HCT116 (cell line): ENCODE measurements at regions not wholly inside any gene's neighbourhood (a gene's known extent, or its start where the extent isn't known, plus 50 kb on each side); places are given as distances from the start of the nearest gene placed in this dataset.

Experiments used
- ATAC-seq: fragments of 200-7000 bp; cut with Tn5 transposase; 2 replicates; pipeline ENCODE4 v1.9.1; 2020; ENCODE audit warnings: mild to moderate bottlenecking, moderate library complexity
- BruUV-seq: library from RNA; stranded (reverse); fragments of 400-500 nt; replicated peaks from 2 replicates; lab custom pipeline; 2021; lab: Mats Ljungman, UMichigan
- CTCF ChIA-PET: fragments of 300-600 bp; sonication (Branson Sonifier 250); formaldehyde crosslinking; loops from one replicate; lab custom pipeline; 2021; ENCODE audit warnings: antibody characterized with exemption; lab: Charles Lee
- POLR2A ChIA-PET: fragments of 300-600, 350-600 bp; sonication (Branson Sonifier 250); formaldehyde crosslinking; loops from one replicate; lab custom pipeline; 2021; ENCODE audit warnings: antibody characterized with exemption; lab: Charles Lee
- RAD21 ChIA-PET, 2 experiments: fragments of 300-600 bp; sonication (Branson Sonifier 250); formaldehyde crosslinking; loops; one replicate each; lab custom pipeline; 2023; ENCODE audit warnings: low total read pairs in 2 of 2; ENCODE audit not compliant: uncharacterized antibody in 2 of 2, unreplicated experiment in 2 of 2, low non-redundant PET in 1 of 2; lab: Charles Lee
- DNase-seq: peaks from one replicate; pipeline ENCODE4 v3.0.0-alpha.2; 2010; ENCODE audit warnings: low read depth, low spot score
- H2AFZ ChIP-seq: fragments of 200-600 bp; shearing (Covaris generic), sonication (generic); 2 replicates; pipeline ENCODE4 v1.6.1; 2017; ENCODE audit warnings: low read depth, mixed run types, mixed read lengths, antibody characterized with exemption, low read length; ENCODE audit not compliant: poor library complexity, severe bottlenecking
- H3K27ac ChIP-seq: 2 replicates; pipeline ENCODE4 v1.5.1; 2012; ENCODE audit warnings: low read depth, low read length
- H3K27me3 ChIP-seq: fragments of 200-600 bp; sonication (generic); 2 replicates; pipeline ENCODE4 v1.6.1; 2016; ENCODE audit warnings: mixed run types, low read length, mixed read lengths; ENCODE audit not compliant: insufficient read depth
- H3K36me3 ChIP-seq, 2 experiments: fragments of 200-500 bp in 1 of 2; fragments of 200-600 bp in 1 of 2; sonication (Bioruptor generic) in 1 of 2; sonication (generic) in 1 of 2; 2 replicates each; pipeline versions ENCODE4 v1.5.1 to v1.6.1; 2014 to 2016; ENCODE audit warnings: low read length in 2 of 2, inconsistent platforms in 1 of 2, mixed read lengths in 1 of 2, mixed run types in 1 of 2; ENCODE audit not compliant: insufficient read depth in 2 of 2, control insufficient read depth in 1 of 2
- H3K4me1 ChIP-seq, 2 experiments: fragments of 200-600 bp in 1 of 2; sonication (generic) in 1 of 2; 2 replicates each; pipeline versions ENCODE4 v1.5.1 to v1.6.1; 2012 to 2017; ENCODE audit warnings: low read length in 2 of 2, inconsistent platforms in 1 of 2, mild to moderate bottlenecking in 1 of 2, mixed read lengths in 1 of 2, mixed run types in 1 of 2, moderate library complexity in 1 of 2; ENCODE audit not compliant: insufficient read depth in 2 of 2, control insufficient read depth in 1 of 2
- H3K4me2 ChIP-seq: fragments of 200-600 bp; sonication (generic); 2 replicates; pipeline ENCODE4 v1.6.1; 2017; ENCODE audit warnings: mixed run types, low read length, mixed read lengths
- H3K4me3 ChIP-seq, 2 experiments: fragments of 200-600 bp in 1 of 2; sonication (generic) in 1 of 2; replicated peaks in 1 of 2; 2 replicates each; pipeline ENCODE4 v1.5.1; 2011 to 2016; ENCODE audit warnings: low read length in 2 of 2, control low read depth in 1 of 2, low read depth in 1 of 2, mild to moderate bottlenecking in 1 of 2, mixed read lengths in 1 of 2, mixed run types in 1 of 2
- H3K79me2 ChIP-seq: fragments of 200-600 bp; sonication (generic); 2 replicates; pipeline ENCODE4 v1.6.1; 2017; ENCODE audit warnings: mild to moderate bottlenecking, mixed run types, low read length, moderate library complexity, mixed read lengths; ENCODE audit not compliant: insufficient read depth
- H3K9ac ChIP-seq: fragments of 200-600 bp; sonication (generic); 2 replicates; pipeline ENCODE4 v1.6.1; 2016; ENCODE audit warnings: low read length, mixed read lengths
- H3K9me2 ChIP-seq: fragments of 200-600 bp; sonication (generic), shearing (Covaris generic); 2 replicates; pipeline ENCODE4 v1.6.1; 2017; ENCODE audit warnings: mixed run types, mild to moderate bottlenecking, moderate library complexity; ENCODE audit not compliant: insufficient read depth
- H3K9me3 ChIP-seq, 2 experiments: fragments of 200-500 bp in 1 of 2; fragments of 200-600 bp in 1 of 2; sonication (Bioruptor generic) in 1 of 2; sonication (generic) in 1 of 2; 2 replicates each; pipeline ENCODE4 v1.6.1; 2014 to 2017; ENCODE audit warnings: low read length in 2 of 2, mixed read lengths in 2 of 2, inconsistent platforms in 1 of 2, low read depth in 1 of 2, mild to moderate bottlenecking in 1 of 2, mixed run types in 1 of 2, moderate library complexity in 1 of 2; ENCODE audit not compliant: control insufficient read depth in 1 of 2, insufficient read depth in 1 of 2
- H4K20me1 ChIP-seq: fragments of 200-600 bp; sonication (generic), shearing (Covaris generic); 2 replicates; pipeline ENCODE4 v1.6.1; 2017; ENCODE audit warnings: mixed run types, mild to moderate bottlenecking, moderate library complexity; ENCODE audit not compliant: insufficient read depth
- CBX3 ChIP-seq: IDR thresholded peaks from 2 replicates; pipeline ENCODE4 v1.6.1; 2012; ENCODE audit warnings: low read depth
- CEBPB ChIP-seq: IDR thresholded peaks from 2 replicates; pipeline ENCODE4 v1.6.1; 2012; ENCODE audit warnings: low read depth
- CTCF ChIP-seq, 3 experiments: fragments of 200-600 bp in 1 of 3; sonication (generic) in 1 of 3; IDR thresholded peaks in 2 of 3; conservative IDR thresholded peaks in 1 of 3; 2 replicates each; pipeline ENCODE4 v1.5.1; 2012 to 2017; ENCODE audit warnings: low read depth in 2 of 3, low read length in 2 of 3, antibody characterized with exemption in 1 of 3, borderline replicate concordance in 1 of 3, control low read depth in 1 of 3, mild to moderate bottlenecking in 1 of 3, mixed read lengths in 1 of 3, mixed run types in 1 of 3, moderate library complexity in 1 of 3; ENCODE audit not compliant: insufficient read depth in 1 of 3
- EGR1 ChIP-seq: IDR thresholded peaks from 2 replicates; pipeline ENCODE4 v1.6.1; 2012; ENCODE audit warnings: low read depth
- EZH2 ChIP-seq: fragments of 200-600 bp; sonication (generic); IDR thresholded peaks from 2 replicates; pipeline ENCODE4 v1.6.1; 2017; ENCODE audit warnings: antibody characterized with exemption, mixed run types
- EZH2phosphoT487 ChIP-seq: fragments of 200-600 bp; IDR thresholded peaks from 2 replicates; pipeline ENCODE4 v1.6.1; 2018; ENCODE audit warnings: antibody characterized with exemption, borderline replicate concordance
- FOSL1 ChIP-seq: IDR thresholded peaks from 2 replicates; pipeline ENCODE4 v1.6.1; 2012; ENCODE audit warnings: low read depth
- POLR2A ChIP-seq: IDR thresholded peaks from 2 replicates; pipeline ENCODE4 v1.7.0; 2011; ENCODE audit warnings: borderline replicate concordance; ENCODE audit not compliant: insufficient read depth, insufficient read length; ENCODE audit errors: extremely low read depth
- RAD21 ChIP-seq: IDR thresholded peaks from 2 replicates; pipeline ENCODE4 v1.6.1; 2012; ENCODE audit warnings: low read depth, mild to moderate bottlenecking
- TCF7L2 ChIP-seq: IDR thresholded peaks from 2 replicates; pipeline ENCODE4 v1.7.0; 2011; ENCODE audit warnings: borderline replicate concordance, inconsistent platforms; ENCODE audit not compliant: insufficient read depth, insufficient read length; ENCODE audit errors: extremely low read depth
- ZFX ChIP-seq: fragments of 450-650 bp; IDR thresholded peaks from 2 replicates; pipeline ENCODE4 v1.6.1; 2017
- intact Hi-C: fragments of 100-400 bp; cut with micrococcal nuclease; formaldehyde crosslinking; loops from 2 replicates; pipeline ENCODE4 v1.10.0; 2022

- TF ChIP-seq EZH2 (no peak), POLR2A (no peak), FOSL1 (no peak), ZFX (no peak), EGR1 (no peak), RAD21 (no peak), CBX3 (no peak), EZH2phosphoT487 (no peak), CEBPB (no peak), TCF7L2 (no peak)
Measured at GRCh38 chr9:93815135-93815534, 140.0 kb downstream of the BARX1 start (continued).

GRCh38 chr9:93814077-93814956 is 140.8 kb downstream of the BARX1 start:
- ChIA-PET CTCF (interaction anchor here (0.8 to 2.5 kb wide), 6 partner anchors 9 to 199 kb away, joined by 3 to 13 read pairs (median 5); no protein-coding TSS in a partner anchor), RAD21 (interaction anchor here in 1 of 2 experiments (0.9 kb wide), 1 partner anchor 148 kb away, joined by 3 read pairs; no protein-coding TSS in a partner anchor), POLR2A (no interaction called here)
- no peak overlapping the region for H2AFZ ChIP-seq
- no peak overlapping the region for H3K27ac ChIP-seq
- intact Hi-C loops: loop anchor here (2.0 kb wide), 1 partner anchor 188 kb away; no protein-coding TSS in a partner anchor
- ATAC-seq (peak; percentile 77), DNase-seq (no peak)
- H3K9me3 ChIP-seq: no peaks in the 10 kb centered on the region
- H3K4me2 ChIP-seq: no peak overlapping the region
- H3K4me3 ChIP-seq: no peak overlapping the region
- BruUV-seq: no TSS peak
- H3K79me2 ChIP-seq: no peaks in the 10 kb centered on the region
- H3K36me3 ChIP-seq: no peaks in the 10 kb centered on the region
- H3K4me1 ChIP-seq: peaks cover 6 to 8% of the 10 kb centered on the region in 2 experiments
- peaks cover 18% of the 10 kb centered on the region for H3K27me3 ChIP-seq
- H3K9ac ChIP-seq: no peak overlapping the region
- no peaks in the 10 kb centered on the region for H3K9me2 ChIP-seq
- H4K20me1 ChIP-seq: no peaks in the 10 kb centered on the region
- peak; percentile 18 to 44 (median 35); a peak in 3 of 6 replicates for TF ChIP-seq CTCF (IDR thresholded peaks at IDR 0.05 in 2 of 3, conservative IDR thresholded peaks at IDR 0.05 in 1 of 3; ENCODE audit: borderline replicate concordance in 1 of 3, insufficient read depth in 1 of 3, low read depth in 2 of 3, low read length in 2 of 3)
- peak; percentile 47; the same call in 1 of the 2 replicates for TF ChIP-seq RAD21
- no peak for TF ChIP-seq ZFX
